NOMO-1 (cell line): ENCODE measurements at regions not wholly inside any gene's neighbourhood (a gene's known extent, or its start where the extent isn't known, plus 50 kb on each side); places are given as distances from the start of the nearest gene placed in this dataset.
"Not testable (repeated sequence)": the region's sequence is repeated elsewhere in the genome, so short reads cannot be mapped to it uniquely, and the experiment has no call there.

ENCODE experiments used
- DNase-seq, 2 experiments: peaks; one replicate each; lab custom pipeline; 2025; ENCODE audit not compliant: unreplicated experiment in 2 of 2; lab: John Stamatoyannopoulos, UW

- DNase-seq: no peak
These were observed 259.7 kb downstream of the SOX2 start for GRCh38 chr3:181971424-181971823.

GRCh38 chr3:181974198-181974597 is 262.5 kb downstream of the SOX2 start:
- DNase-seq: no peak

GRCh38 chr3:181976526-181976925 is 264.8 kb downstream of the SOX2 start:
- no peak for DNase-seq

- DNase-seq: no peak
These were observed 273.7 kb downstream of the SOX2 start for GRCh38 chr3:181985386-181985785.

GRCh38 chr3:181987736-181988135 is 276.0 kb downstream of the SOX2 start:
- DNase-seq: no peak

- no peak for DNase-seq
These were observed 287.1 kb downstream of the SOX2 start for GRCh38 chr3:181998828-181999227.

GRCh38 chr3:181999314-181999713 is 287.6 kb downstream of the SOX2 start:
- no peak for DNase-seq

- DNase-seq: no peak
These were observed 288.7 kb downstream of the SOX2 start for GRCh38 chr3:182000447-182000846.

- no peak for DNase-seq
These were observed 293.5 kb downstream of the SOX2 start for GRCh38 chr3:182005219-182005618.

- no peak for DNase-seq
These were observed 294.0 kb downstream of the SOX2 start for GRCh38 chr3:182005701-182006100.

- DNase-seq: no peak
These were observed 294.7 kb downstream of the SOX2 start for GRCh38 chr3:182006431-182006830.

GRCh38 chr3:182007441-182007840 is 295.7 kb downstream of the SOX2 start:
- DNase-seq: no peak

- no peak for DNase-seq
These were observed 306.6 kb downstream of the SOX2 start for GRCh38 chr3:182018361-182018760.

GRCh38 chr3:182019926-182020325 is 308.2 kb downstream of the SOX2 start:
- no peak for DNase-seq

- no peak for DNase-seq
These were observed 312.1 kb downstream of the SOX2 start for GRCh38 chr3:182023843-182024242.

- no peak for DNase-seq
These were observed 315.6 kb downstream of the SOX2 start for GRCh38 chr3:182027366-182027765.

- DNase-seq: no peak
These were observed 316.4 kb downstream of the SOX2 start for GRCh38 chr3:182028081-182028480.

GRCh38 chr3:182034231-182034630 is 322.5 kb downstream of the SOX2 start:
- DNase-seq: not testable (repeated sequence)

GRCh38 chr3:182035324-182035723 is 323.6 kb downstream of the SOX2 start:
- no peak for DNase-seq

GRCh38 chr3:182036382-182036781 is 324.7 kb downstream of the SOX2 start:
- DNase-seq: no peak

GRCh38 chr3:182041668-182042291 is 330.1 kb downstream of the SOX2 start:
- no peak for DNase-seq

GRCh38 chr3:182045736-182046135 is 334.0 kb downstream of the SOX2 start:
- DNase-seq: no peak

- DNase-seq: no peak
These were observed 334.5 kb downstream of the SOX2 start for GRCh38 chr3:182046166-182046764.
